Activated naive CD4-positive, alpha-beta T cell (primary cell): ENCODE measurements at regions not wholly inside any gene's neighbourhood (a gene's known extent, or its start where the extent isn't known, plus 50 kb on each side); places are given as distances from the start of the nearest gene placed in this dataset.
A peak's percentile ranks its signal among the peaks of the same experiment; 100 is the strongest.

ENCODE experiments used
- DNase-seq, 4 experiments: peaks; one replicate each; lab custom pipeline; 2025; lab: John Stamatoyannopoulos, UW

DNA sequence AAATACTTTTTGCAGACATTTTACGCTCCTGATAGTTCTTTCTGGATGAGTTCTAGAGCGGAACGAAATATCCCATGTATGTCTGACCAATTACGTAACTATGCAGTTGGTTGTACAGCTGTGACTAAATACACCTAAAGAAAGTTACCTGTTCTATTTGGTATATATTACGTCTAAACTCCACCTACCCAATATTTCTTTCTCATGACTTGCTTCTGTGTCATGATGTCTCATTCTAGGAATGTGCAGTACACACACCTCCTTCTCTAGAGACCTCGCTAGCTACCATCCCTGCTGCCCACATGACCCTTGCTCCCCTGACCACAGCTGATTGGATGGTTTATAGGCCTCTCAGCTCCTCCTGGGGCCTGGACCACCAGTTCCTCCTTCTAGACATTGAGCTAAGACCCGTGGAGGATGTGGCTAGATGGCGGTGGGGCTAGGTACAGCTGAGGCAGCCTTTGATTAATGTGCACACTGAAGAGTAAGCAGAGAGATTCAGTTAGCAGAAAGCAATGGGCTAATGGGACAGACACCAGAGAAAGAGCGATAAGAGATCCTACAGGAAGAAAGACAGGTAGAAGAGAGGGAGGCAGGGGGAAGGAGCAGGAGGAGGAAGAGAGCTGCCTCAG is 422.1 kb downstream of the COG6 start:
- no peak for DNase-seq

DNA sequence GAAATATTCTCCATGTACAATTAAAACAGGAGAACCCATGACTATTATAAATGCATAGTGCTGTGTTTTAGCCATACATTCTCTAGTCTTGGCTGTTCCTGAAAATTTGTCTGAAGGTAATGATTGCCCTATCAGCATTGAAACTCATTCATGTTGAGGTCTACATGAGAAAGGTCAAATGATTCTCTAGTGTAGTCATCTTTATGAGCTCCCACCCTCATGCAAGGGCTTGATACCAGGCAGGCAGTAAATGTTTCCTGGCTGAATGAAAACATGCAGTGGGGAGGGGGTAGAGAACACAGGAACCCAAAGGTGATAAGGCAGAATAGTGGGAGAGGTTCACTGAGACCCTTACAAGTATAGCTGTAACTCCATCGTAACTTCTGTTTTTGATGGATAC is 424.3 kb downstream of the COG6 start:
- no peak for DNase-seq

DNA sequence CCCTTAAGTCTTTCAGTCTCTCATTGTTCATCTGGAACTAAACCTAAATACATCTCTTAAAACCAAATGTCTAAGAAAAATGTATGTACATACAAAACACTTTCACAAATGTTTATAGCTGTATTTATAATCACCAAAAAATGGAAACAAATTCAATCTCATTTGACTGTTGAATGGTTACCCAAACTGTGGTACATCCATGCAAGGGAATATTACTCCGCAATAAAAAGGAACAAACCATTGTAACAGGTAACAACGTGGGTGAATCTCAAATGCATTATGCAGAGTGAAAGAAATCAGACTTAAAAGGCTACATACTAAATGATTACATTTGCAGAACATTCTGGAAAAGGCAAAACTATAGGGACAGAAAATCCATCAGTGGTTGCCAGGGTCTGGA is 425.2 kb downstream of the COG6 start:
- DNase-seq, result no peak

DNA sequence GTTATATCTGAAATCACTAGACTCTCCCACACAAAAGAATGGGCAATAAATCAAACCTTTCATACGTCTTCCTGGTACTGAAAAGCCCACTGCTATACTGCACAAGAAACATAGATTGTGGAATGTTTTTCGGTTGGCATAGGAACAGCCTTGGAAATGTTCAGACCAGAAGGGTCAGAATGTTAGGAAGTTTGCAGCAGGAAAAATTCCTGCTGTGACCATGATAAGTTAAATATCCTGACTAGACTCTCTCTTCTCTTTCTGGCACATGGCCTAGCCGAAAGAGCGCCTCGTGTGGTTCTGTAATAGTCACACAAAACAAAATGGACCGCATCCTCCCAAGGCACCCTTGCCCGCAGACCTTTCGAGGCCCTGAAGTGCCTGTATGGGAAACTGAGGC is 427.2 kb downstream of the COG6 start:
- no peak for DNase-seq

DNA sequence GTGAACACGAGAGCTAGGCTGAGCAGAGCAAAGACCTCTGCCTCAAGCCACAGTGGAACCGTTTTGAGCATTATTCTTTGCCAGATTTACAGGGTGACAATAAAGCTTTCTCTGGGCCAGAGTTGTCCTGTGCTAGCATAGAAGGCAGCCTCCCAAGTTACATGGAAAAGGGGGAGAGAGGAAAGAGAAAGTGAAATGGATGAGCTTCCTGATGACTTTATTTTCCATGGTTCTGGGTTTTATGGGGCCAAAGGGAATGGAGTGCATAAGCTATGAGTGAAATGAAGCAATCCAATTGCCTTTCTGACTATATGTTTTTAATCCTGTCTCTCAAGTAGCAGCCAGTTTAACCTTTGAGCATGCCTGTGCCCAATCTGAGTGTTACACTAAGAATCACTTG is 428.4 kb downstream of the COG6 start:
- DNase-seq, result no peak

DNA sequence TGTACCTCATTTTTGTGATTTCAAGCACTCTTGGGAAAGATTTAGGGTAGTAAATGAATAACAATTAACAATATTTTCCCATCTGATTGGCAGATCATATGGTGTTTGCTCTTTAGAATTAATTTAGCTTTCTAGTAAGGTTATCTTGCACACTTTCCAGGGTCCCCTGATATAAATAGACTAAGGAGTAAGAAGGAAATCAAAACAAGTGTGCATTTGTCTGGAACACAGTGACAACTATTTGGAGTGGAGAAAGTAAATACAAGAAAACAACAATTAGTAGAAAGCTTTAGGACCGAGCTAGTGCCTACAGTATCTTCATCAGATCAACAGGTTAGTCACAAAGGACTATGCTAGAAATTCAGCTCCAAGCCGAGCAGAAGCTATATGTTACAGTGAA is 429.5 kb downstream of the COG6 start:
- no peak for DNase-seq

DNA sequence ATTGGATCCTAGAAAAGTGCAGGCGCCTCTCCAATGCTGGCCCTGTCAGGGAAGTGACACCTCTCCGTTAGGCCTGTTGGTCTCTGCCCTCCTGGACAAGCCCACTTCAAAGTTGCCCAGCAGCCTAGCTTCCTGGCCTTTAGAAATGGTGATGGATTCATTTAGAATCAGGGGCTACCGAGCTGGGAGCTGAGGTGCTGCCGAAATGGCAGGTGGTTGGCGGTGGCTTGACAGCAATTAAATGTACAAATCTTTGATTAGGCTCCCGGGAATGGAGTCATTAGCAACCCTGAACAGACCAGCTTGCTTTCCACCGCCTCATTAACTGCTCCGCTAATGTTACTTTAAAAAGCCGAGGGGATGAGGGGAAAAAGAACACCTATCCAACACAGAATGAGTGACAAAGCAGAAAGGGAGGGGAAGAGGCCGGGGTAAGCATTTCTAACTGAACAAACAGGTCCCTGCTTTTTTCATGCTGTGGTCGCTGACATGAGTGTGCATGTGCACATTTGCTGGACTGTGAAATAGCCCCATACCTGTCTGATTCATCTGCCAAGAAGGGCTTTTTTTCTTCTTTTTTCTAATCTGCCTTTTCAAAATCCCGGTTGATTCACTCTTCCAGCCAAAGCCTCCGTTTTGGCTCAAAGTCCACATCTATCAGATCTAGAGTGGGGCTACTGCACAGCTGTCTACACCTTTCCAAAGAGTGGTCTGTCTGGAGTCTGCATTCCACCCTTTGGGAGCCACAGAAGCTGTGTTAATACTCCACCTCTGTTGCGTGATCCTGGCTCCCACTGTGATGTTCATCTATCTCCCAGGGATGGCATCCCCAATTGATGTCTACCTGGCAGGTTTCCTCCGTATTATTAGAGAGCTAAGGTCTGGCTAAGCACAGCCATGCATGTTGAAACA is 431.9 kb downstream of the COG6 start:
- no peak for DNase-seq

DNA sequence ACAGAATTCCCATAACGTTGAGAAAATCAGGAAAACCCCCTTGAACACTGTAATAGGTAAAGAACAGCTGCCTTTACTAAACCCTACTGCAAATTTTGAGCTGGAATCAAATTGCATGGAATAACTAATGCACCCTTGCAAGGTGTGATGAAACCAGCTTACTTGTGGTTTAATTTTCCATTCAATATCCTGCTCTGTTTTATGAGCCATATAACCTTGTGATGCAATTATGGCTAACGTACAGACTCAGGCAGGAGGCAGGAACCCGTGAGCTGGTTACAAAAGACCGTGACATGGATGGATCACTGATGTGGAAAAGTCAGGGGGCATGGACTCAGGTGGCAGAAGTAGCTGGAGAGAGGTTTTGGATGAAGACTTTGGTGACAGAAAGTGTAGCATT is 438.6 kb downstream of the COG6 start:
- no peak for DNase-seq

DNA sequence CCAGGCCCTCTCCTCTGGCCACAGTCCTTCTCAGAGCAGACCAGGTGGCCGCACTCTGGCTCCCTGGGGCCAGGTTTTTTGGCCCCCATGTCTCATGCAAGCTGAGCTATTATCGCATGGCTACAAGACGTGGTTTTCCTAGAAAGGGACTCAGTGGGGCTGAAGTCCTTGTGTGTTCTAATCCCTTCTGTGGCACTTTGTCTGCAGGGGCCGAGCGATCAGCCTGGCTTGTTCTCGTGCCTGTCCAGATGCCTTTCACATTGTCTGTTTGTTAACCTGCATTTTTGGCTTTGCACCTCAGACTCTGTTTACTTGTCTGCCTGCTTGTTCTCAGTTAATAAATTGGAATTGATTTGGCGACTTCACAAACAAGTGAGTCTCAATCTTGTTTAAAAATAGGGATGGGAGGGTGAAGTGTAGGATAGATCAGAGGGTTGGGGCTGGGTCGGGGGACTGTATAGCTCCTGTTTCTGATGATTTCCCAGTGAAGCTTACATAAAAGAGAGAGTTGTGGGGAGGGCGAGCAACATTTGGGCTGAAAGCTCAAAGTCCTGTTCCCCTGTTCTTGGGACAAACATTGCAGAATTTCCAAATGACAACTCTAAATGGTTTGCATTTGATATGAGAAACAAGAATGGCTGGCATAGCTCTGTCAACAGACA is 440.4 kb downstream of the COG6 start:
- no peak for DNase-seq

DNA sequence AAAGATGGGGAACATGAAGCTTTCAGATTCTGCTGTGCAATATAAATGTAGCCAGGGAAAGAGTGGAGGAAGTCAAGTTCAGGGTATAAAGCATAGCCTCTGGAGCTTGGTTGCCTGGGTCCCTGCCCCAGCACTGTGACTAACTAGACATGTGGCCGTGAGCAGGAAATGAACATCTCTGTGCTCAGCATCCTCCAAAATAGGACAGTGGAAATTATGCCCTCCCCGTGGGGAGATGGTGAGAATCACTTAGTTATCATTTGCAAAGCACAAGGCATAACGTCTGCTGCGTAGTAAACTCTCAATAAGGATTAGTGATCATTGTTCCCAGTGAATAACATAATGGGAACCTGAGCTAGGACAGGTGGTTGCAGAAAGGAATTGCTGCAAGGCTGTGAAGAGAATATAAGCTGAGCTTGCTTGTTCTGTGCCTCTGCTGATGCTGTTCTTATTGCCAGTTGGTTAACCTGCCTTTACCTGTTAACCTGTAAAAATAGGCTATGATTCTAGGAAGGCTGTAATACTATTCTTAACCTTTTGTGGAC is 441.0 kb downstream of the COG6 start:
- peak in 2 of 4 experiments; percentile 10 to 17 for DNase-seq

DNA sequence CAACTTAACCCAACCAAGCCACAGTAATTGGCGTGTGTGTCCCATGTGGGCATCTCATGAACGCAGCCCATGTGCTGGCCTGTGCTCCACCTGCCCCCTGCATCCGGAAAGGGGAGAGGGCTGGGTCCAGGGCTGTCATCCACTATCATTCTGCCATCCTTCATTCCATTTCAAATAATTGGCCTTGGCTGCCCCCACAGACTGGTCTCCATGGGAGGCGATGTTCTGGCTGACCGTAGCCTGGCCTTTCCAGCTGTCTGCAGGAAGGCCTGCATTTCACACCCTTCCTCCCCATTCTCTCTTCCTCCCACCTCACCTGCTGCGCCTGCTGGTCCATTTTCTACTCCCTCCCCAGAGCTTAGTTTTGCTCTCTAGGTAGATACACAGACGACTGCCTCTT is 442.8 kb downstream of the COG6 start:
- no peak for DNase-seq

DNA sequence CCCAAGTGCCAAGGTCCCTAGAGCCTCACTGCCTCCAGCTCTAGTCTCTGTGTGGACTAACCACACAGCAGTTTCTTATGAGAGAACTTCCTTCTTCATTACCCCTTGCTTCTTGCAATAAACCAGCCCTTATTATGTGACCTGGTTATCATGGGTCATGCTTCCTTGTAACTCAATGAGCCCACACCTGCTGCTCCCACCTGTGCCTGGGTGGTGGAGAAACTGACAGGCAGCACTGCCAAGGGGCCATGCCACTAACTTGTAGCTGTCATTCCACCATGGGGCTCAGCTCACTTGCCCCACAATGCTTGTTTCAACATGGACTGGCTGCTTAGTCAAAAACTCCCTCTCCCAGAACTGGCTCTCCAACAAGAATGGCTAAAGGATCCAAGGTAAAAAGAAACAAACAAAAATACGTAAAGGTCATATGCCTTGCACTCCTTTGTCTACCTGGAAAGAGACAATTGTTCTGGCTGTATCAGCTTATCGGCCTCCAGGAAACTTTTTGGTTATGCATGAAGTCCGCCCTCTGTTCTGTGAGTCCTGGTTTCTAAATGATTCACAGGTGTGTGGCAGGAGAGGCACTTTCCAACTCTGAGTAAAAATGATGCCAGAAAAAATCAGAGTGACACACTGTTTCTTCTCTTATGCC is 446.4 kb downstream of the COG6 start:
- no peak for DNase-seq

DNA sequence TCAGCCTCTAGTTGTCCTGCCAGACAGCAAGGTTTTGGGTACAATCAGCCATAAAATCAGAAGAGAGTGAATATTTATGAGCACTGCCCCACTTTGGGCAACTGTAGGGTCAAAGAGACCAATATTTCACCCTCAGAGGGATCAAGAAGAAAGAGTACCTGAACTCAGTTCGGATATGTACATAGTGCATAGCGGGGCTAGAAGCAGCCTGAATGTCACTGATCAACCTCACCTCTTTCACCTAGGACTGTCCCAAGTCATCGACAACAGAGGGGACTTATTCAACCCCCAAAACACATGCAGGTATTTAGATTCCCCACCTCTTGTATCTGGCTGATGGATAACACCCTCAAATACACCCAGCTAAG is 446.9 kb downstream of the COG6 start:
- DNase-seq, result no peak

DNA sequence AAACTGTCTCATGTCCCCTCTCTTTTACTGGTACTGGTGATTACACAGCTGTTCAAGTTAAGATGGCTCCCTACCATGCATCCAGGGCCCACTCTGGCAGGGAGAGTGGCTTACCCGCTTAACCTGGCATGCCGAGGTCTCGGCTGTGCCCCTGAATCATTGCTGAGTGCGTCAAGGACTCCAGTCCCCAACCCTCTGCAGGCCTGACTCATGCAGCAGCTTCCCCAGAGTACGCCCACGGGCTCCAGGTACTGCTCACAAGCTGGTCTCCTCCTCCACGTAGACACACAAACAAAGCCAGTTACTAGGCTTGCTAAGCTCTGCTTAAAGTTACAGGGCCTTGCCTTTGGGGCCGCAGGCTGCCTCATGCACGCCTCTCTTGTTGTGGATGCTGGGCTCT is 447.4 kb downstream of the COG6 start:
- DNase-seq, result peak in 3 of 4 experiments; percentile 52 to 59 (median 53)

DNA sequence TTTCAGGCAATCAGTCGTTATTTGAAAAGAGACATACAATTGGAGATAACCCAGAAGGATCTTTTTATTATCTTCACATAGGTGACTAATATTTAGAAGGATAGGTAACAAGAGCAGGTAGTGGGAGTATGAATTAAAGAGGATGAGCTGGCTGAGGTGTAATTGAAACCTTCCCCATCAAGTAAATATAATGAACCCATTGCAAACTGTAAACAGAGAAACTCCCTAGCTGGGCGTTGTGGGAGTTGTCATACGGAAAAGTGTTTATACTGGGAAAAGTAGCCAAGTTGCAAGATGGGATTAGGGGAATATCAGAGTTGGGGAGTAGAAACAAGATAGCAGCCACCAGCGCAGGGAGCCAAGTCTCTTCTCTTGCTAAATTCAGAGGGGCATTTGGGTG is 448.4 kb downstream of the COG6 start:
- no peak for DNase-seq

DNA sequence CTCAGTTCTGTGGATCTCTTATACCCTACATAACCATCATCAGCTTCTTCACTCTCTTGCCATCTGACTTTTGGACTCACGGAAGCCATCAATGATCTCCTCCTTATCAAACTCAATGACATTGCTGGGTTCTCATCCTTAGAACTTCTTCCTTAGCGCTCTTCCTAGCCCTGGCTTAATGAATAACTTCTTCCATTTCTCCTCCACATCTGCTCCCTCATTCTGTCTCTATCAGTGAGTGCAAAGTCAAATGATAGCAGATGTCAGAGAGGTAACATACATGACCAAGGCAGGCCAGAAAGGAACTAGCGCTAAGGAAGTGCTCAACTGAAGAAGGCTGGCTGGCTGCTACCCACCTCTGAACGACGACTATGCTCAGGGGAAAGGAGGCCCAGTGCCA is 449.8 kb downstream of the COG6 start:
- DNase-seq, result no peak

DNA sequence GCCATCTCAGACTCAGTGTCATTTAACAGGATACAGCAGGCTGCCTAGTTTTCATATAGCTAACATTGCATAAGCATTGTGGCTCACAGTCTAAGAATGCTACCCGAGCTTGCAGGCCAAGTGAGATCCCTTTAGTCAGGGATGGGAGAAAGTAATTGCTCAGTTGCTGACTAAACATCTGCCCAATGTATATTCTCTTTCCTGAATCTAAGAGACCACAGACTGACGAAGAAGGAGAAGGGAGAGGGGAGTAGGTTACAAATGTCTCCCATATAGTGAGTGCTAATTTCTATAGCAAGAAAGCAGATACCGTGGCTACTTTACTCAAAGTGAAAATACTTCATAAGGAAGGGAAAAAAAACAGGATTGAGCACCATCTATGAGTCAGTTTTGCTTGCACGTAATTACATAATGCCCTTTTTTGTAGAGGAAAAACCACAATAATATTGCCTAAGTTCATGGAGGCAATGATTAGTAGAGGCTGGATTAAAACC is 453.9 kb downstream of the COG6 start:
- DNase-seq, result no peak

DNA sequence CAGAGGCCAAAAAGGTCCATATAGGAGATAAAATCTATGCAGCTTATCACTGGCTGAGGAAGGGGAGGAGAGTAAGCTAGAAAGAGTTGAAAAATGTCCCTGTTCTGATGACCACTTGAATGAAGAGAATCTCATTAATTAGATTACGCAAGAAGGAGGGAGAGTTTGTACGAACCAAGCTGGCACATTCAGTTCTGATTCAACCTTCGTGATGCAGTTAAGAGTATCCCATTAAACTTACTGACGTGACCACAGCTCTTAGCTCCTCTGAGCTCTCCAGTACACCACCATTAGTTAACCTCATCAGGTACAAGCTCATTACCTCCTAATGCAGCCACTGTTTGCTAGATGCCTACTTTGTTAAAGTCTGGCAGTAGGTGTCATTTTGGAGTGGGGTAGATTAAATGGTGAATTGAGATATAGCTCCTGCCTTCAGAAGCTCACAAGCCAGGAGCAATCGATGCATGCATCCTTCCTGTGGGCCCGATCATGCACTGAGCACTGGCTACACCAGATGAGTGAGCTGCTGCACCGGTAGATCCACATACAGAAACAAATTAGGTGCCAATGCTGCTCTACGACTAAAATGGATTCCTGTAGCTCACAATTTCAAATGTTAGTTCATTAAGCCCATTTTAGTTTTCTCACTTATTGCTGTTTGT is 458.3 kb downstream of the COG6 start:
- DNase-seq, result no peak

DNA sequence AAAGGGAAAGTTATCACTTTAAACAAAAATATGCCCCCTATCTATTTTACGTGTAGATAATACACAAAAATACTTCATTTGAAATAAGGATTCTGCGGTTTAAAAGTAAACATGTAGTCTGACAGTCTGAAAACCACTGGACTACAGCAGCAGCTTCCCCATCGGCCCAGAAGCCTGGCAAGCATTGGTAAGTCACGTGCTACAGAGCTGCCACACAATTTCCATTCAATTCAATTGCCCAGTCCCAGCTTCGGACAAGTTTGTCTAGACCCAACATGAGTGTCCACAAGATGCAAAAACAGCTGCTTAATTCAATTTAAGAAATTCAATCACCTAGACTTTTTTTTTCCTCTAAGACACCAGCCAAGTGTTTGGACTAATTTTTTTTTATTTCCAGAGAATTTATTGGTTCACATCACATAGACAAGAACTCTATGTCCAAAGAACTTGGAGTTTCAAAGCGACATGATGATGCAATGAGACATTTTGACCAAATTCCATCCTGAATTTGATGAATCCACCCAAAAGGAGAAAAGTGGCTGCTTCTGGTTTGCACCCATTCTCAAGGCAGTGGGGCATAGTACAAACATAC is 458.9 kb downstream of the COG6 start:
- DNase-seq, result no peak

DNA sequence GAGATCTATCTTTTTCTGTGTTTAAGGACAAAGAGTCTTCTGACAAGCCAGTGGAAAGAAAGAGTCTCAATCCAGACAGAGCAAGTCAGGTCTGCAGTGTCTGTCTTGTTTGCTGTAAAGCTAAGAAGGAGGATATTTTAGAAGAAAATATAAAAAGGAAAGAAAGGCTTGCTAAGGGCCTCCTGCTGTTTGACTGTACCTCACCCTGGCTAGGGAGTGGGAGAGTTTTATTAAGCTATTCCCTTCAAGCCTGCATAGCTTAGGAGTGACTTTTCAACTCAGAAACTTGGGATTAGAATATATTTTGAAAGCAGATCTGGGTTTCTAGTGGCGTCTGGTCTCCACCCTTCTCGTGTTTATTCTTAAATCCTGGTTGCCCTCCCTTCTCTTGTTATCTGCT is 460.0 kb downstream of the COG6 start:
- DNase-seq, result no peak

DNA sequence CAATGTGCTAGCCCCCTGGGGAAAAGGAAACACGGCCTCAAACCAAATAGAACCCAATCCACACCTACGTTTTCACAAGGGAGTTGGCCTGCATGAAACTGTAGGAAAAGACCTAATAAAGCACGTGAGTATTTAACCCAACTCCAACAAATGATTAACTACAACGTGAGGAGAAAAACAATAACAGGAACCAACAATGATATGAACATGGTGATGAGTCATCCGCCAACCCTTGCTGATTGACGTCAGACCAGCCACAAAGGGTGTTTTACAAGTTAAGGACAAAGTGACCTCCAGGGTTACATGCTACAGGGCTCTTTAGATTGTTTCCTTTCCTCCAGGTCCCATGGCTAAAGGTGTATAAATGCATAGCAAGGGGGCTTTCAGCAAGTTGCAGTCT is 460.5 kb downstream of the COG6 start:
- DNase-seq, result no peak
